ENCODE measurements at regions not wholly inside any gene's neighbourhood (a gene's known extent, or its start where the extent isn't known, plus 50 kb on each side); places are given as distances from the start of the nearest gene placed in this dataset.

DNA sequence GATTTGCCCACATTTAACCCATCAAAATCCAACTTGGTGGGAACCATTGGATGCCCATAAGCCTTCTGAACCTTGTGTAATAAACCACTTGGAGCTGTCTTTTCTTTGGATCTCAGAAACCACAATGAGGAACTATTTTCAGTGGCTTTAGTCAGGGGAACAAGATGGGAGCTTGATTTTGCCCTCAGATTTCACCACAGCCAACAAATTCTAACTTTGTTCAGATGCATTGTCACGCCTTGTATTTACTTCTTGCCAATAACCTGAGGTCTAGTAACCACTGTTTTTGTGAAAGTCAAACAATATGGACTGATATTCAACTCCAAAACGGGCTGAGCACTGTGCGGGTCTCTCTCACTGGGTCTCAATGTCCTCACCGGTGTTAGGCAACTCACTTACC is 508.2 kb downstream of the TNS1 start:
- TF ChIP-seq, protein P1, sequence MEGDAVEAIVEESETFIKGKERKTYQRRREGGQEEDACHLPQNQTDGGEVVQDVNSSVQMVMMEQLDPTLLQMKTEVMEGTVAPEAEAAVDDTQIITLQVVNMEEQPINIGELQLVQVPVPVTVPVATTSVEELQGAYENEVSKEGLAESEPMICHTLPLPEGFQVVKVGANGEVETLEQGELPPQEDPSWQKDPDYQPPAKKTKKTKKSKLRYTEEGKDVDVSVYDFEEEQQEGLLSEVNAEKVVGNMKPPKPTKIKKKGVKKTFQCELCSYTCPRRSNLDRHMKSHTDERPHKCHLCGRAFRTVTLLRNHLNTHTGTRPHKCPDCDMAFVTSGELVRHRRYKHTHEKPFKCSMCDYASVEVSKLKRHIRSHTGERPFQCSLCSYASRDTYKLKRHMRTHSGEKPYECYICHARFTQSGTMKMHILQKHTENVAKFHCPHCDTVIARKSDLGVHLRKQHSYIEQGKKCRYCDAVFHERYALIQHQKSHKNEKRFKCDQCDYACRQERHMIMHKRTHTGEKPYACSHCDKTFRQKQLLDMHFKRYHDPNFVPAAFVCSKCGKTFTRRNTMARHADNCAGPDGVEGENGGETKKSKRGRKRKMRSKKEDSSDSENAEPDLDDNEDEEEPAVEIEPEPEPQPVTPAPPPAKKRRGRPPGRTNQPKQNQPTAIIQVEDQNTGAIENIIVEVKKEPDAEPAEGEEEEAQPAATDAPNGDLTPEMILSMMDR (IDR thresholded peaks at IDR 0.05; ENCODE audit: unreplicated experiment), result no peak
- Mint-ChIP-seq H3K4me1 (ENCODE audit: unreplicated experiment) (no peaks in the 10 kb centered on the region), H3K4me3 (ENCODE audit: unreplicated experiment) (no peak overlapping the region), H3K36me3 (ENCODE audit: low read depth, unreplicated experiment) (no peaks in the 10 kb centered on the region), H3K9me3 (ENCODE audit: unreplicated experiment) (no peaks in the 10 kb centered on the region), H3K27ac (ENCODE audit: unreplicated experiment) (no peak overlapping the region), H3K27me3 (ENCODE audit: unreplicated experiment) (no peaks in the 10 kb centered on the region)
- no peak for DNase-seq (ENCODE audit: low spot score)

GRCh38 chr2:217491271-217491670 is 511.5 kb downstream of the TNS1 start:
- H3K27ac Mint-ChIP-seq (ENCODE audit: unreplicated experiment), result no peak overlapping the region
- TF ChIP-seq, protein P1 (IDR thresholded peaks at IDR 0.05; ENCODE audit: unreplicated experiment), result no peak
- DNase-seq (ENCODE audit: low spot score), result no peak
- no peaks in the 10 kb centered on the region for H3K9me3 Mint-ChIP-seq (ENCODE audit: unreplicated experiment)
- H3K4me3 Mint-ChIP-seq (ENCODE audit: unreplicated experiment), result no peak overlapping the region
- no peaks in the 10 kb centered on the region for H3K4me1 Mint-ChIP-seq (ENCODE audit: unreplicated experiment)
- no peaks in the 10 kb centered on the region for H3K36me3 Mint-ChIP-seq (ENCODE audit: low read depth, unreplicated experiment)
- no peaks in the 10 kb centered on the region for H3K27me3 Mint-ChIP-seq (ENCODE audit: unreplicated experiment)

- no peaks in the 10 kb centered on the region for H3K9me3 Mint-ChIP-seq (ENCODE audit: unreplicated experiment)
- no peaks in the 10 kb centered on the region for H3K4me1 Mint-ChIP-seq (ENCODE audit: unreplicated experiment)
- TF ChIP-seq, protein P1 (IDR thresholded peaks at IDR 0.05; ENCODE audit: unreplicated experiment), result no peak
- no peaks in the 10 kb centered on the region for H3K27me3 Mint-ChIP-seq (ENCODE audit: unreplicated experiment)
- H3K27ac Mint-ChIP-seq (ENCODE audit: unreplicated experiment), result no peak overlapping the region
- DNase-seq (ENCODE audit: low spot score), result no peak
- H3K4me3 Mint-ChIP-seq (ENCODE audit: unreplicated experiment), result no peak overlapping the region
- H3K36me3 Mint-ChIP-seq (ENCODE audit: low read depth, unreplicated experiment), result no peaks in the 10 kb centered on the region
Measured at GRCh38 chr2:217489145-217489960, 513.4 kb downstream of the TNS1 start.

DNA sequence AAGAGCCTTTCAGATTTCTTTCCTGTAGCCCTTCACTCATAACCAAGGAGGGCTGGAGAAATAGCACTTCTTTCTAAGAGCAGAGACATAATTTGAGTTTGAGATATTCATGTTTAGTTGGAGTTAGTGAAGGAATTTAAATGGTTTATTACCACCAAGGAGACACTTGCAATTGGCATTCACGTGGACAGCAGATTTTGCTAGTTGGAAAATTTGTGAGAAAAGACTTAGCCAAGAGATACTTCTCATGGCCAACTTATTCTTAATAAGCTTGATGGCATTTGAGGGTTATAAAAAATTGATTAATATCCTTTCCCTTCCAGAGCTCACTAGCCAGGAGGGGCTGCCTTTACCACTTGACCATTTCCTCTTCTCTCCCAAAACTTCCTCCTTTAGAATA is 518.7 kb downstream of the TNS1 start:
- H3K27me3 Mint-ChIP-seq (ENCODE audit: unreplicated experiment), result no peaks in the 10 kb centered on the region
- TF ChIP-seq, protein P1 (IDR thresholded peaks at IDR 0.05; ENCODE audit: unreplicated experiment), result no peak
- no peak overlapping the region for H3K27ac Mint-ChIP-seq (ENCODE audit: unreplicated experiment)

GRCh38 chr2:217482056-217482710 is 520.6 kb downstream of the TNS1 start:
- H3K4me1 Mint-ChIP-seq (ENCODE audit: unreplicated experiment), result peaks cover 19% of the 10 kb centered on the region
- TF ChIP-seq, protein P1 (IDR thresholded peaks at IDR 0.05; ENCODE audit: unreplicated experiment), result no peak
- H3K4me3 Mint-ChIP-seq (ENCODE audit: unreplicated experiment), result no peak overlapping the region
- H3K27me3 Mint-ChIP-seq (ENCODE audit: unreplicated experiment), result no peaks in the 10 kb centered on the region
- no peak overlapping the region for H3K27ac Mint-ChIP-seq (ENCODE audit: unreplicated experiment)
- H3K9me3 Mint-ChIP-seq (ENCODE audit: unreplicated experiment), result no peaks in the 10 kb centered on the region
- DNase-seq (ENCODE audit: low spot score), result no peak
- no peaks in the 10 kb centered on the region for H3K36me3 Mint-ChIP-seq (ENCODE audit: low read depth, unreplicated experiment)

More for the DNA sequence above, 518.7 kb downstream of the TNS1 start:
- no peak for DNase-seq (ENCODE audit: low spot score)
- Mint-ChIP-seq H3K9me3 (ENCODE audit: unreplicated experiment) (no peaks in the 10 kb centered on the region), H3K36me3 (ENCODE audit: low read depth, unreplicated experiment) (no peaks in the 10 kb centered on the region), H3K4me3 (ENCODE audit: unreplicated experiment) (no peak overlapping the region), H3K4me1 (ENCODE audit: unreplicated experiment) (peaks cover 5% of the 10 kb centered on the region)
